ENCODE measurements at regions not wholly inside any gene's neighbourhood (a gene's known extent, or its start where the extent isn't known, plus 50 kb on each side); places are given as distances from the start of the nearest gene placed in this dataset.

GRCh38 chr18:34315591-34316352 is 91.1 kb upstream of the NOL4 start (continued):
- TF ChIP-seq CHD7 (IDR thresholded peaks at IDR 0.05; ENCODE audit: insufficient replicate concordance, low read length) (no peak), PHF8 (conservative IDR thresholded peaks at IDR 0.05; ENCODE audit: low read depth, low read length) (no peak), BRCA1 (IDR thresholded peaks at IDR 0.05; ENCODE audit: low read depth, low read length) (no peak), MAFK (IDR thresholded peaks at IDR 0.05; ENCODE audit: low read depth, low read length) (no peak), POLR2A (IDR thresholded peaks at IDR 0.05; ENCODE audit: control extremely low read depth in 1 of 2, low read depth in 2 of 2, low read length in 2 of 2) (no peak), SIX5 (IDR thresholded peaks at IDR 0.05; ENCODE audit: low read depth, low read length) (no peak)
